HUES48 (cell line): ENCODE measurements at regions not wholly inside any gene's neighbourhood (a gene's known extent, or its start where the extent isn't known, plus 50 kb on each side); places are given as distances from the start of the nearest gene placed in this dataset.
"Not testable (repeated sequence)": the region's sequence is repeated elsewhere in the genome, so short reads cannot be mapped to it uniquely, and the experiment has no call there.

Experiments
- H3K27ac ChIP-seq: one replicate; pipeline ENCODE4 v1.7.0; 2013; ENCODE audit warnings: low read depth, low read length, inconsistent platforms
- H3K27me3 ChIP-seq: 2 replicates; pipeline ENCODE4 v1.6.1; 2013; ENCODE audit warnings: mild to moderate bottlenecking, low read length; ENCODE audit not compliant: control insufficient read depth, insufficient read depth
- H3K36me3 ChIP-seq: 2 replicates; pipeline ENCODE4 v1.6.1; 2013; ENCODE audit warnings: low read length; ENCODE audit not compliant: control insufficient read depth, insufficient read depth
- H3K4me1 ChIP-seq: 2 replicates; pipeline ENCODE4 v1.6.1; 2013; ENCODE audit warnings: mild to moderate bottlenecking, low read length; ENCODE audit not compliant: control insufficient read depth, insufficient read depth
- H3K4me3 ChIP-seq: 2 replicates; pipeline ENCODE4 v1.5.1; 2013; ENCODE audit warnings: mild to moderate bottlenecking, low read depth, low read length
- H3K9ac ChIP-seq: 2 replicates; pipeline ENCODE4 v1.6.1; 2013; ENCODE audit warnings: mild to moderate bottlenecking, low read depth, low read length, moderate library complexity
- H3K9me3 ChIP-seq: 2 replicates; pipeline ENCODE4 v1.6.1; 2013; ENCODE audit warnings: low read length; ENCODE audit not compliant: control insufficient read depth, insufficient read depth

DNA sequence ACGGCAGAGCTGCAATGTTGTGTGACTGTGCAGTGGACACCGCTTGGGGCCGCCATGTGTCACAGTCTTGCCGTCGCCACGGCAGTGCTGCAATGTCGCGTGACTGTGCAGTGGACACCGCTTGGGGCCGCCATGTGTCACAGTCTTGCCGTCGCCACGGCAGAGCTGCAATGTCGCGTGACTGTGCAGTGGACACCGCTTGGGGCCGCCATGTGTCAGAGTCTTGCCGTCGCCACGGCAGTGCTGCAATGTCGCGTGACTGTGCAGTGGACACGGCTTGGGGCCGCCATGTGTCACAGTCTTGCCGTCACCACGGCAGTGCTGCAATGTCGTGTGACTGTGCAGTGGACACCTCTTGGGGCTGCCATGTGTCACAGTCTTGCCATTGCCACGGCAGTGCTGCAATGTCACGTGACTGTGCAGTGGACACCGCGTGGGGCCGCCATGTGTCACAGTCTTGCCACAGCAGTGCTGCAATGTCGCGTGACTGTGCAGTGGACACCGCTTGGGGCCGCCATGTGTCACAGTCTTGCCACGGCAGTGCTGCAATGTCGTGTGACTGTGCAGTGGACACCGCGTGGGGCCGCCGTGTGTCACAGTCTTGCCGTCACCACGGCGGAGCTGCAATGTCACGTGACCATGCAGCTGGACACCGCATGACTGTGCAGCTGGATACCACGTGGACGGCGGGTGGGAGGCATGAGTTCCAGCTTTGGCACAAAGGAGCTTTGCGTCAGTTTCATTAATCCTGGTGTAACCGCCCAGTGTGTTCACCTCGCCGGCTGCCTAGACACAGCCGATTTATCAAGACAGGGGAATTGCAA, 182.1 kb upstream of the FOXD4L5 start:
- H3K4me1 ChIP-seq, H3K27me3 ChIP-seq, H3K27ac ChIP-seq, H3K36me3 ChIP-seq, H3K9ac ChIP-seq, H3K4me3 ChIP-seq: not testable (repeated sequence)
- H3K9me3 ChIP-seq: peaks cover 21% of the 10 kb centered on the region

DNA sequence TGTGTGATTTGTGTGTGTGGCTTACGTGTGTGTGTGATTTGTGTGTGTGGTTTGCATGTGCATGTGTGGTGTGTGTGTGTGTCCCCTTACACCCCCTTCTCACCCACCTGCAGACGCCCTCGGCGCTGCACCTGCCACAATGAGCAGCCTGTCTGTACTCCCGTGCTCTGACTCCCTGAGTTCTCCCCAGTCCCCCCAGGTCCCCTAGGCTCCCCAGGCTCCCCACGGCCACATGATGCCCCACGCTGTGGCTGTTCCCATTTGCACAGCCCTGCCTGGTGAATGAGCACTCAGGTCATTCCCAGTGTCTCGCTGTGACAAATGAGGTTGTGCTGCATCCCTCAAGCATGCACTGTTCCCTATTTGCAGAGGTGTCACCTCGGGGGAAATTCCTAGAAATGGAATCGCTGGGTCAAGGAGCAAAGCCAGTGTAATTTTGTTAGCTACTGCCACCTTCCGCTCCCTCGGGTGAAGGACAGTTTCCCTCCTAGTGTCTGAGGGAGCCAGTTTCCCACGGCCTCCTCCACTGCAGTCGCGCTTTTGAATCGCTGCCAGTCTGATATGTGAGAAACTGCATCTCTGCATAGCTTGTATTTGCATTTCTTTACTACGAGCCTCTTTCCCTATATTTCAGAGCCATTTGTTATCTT, 180.4 kb upstream of the FOXD4L5 start:
- not testable (repeated sequence) for H3K4me1 ChIP-seq, H3K27ac ChIP-seq, H3K27me3 ChIP-seq, H3K9ac ChIP-seq, H3K4me3 ChIP-seq, H3K36me3 ChIP-seq
- peaks cover 26% of the 10 kb centered on the region for H3K9me3 ChIP-seq

DNA sequence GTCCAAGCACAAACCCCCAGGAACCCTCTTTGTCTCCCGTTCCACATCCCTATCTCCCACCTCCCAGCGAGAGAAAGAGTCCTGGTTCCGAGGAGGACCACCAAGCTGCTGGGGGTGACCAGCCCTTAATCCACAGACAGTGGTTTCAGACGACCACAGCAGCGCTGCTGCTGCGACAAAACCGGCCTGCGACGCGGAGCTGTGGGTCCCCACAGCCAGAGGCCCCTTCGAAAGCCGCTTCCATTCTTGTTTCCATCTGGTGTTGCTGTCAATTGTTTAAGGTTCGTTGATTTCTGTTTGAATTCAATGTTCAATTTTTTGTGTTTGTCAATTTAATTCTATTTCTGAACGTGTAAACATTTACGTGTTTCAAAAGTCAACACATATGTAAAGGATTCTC, 177.5 kb upstream of the FOXD4L5 start:
- H3K4me1 ChIP-seq, H3K9ac ChIP-seq, H3K27ac ChIP-seq, H3K4me3 ChIP-seq, H3K36me3 ChIP-seq, H3K27me3 ChIP-seq: not testable (repeated sequence)
- H3K9me3 ChIP-seq: peaks cover 41% of the 10 kb centered on the region

DNA sequence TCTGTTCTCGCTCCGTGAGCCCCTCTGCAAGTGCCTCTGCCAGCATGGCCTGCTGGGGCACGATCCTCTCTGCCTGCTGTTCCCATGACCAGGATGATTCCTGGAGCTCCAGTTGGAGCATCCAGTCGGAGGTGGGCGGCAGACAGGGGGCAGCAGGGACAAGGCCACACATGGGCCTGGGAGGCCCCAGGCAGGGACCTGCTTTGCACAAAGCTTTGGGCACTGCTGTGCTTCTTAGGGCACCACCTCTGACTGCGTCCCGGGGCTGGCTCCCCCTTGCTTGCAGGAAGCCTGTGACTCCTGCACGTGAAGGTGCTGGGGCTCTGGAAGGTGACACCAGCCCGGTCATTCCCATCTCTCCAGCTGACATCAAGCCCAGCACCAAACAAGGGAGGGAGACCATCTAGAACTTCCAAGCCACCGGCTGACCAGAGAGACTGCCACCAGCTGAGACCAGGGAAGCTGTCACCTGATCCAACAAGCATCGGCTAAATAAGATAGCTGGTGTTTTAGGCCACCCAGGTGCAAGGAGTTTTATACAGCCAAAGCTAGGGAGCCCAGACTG, 174.8 kb upstream of the FOXD4L5 start:
- H3K27me3 ChIP-seq: no peaks in the 10 kb centered on the region
- no peak overlapping the region for H3K4me3 ChIP-seq
- H3K27ac ChIP-seq: no peak overlapping the region
- H3K9ac ChIP-seq: no peak overlapping the region
- H3K4me1 ChIP-seq: no peaks in the 10 kb centered on the region
- no peaks in the 10 kb centered on the region for H3K36me3 ChIP-seq
- peaks cover 42% of the 10 kb centered on the region for H3K9me3 ChIP-seq

DNA sequence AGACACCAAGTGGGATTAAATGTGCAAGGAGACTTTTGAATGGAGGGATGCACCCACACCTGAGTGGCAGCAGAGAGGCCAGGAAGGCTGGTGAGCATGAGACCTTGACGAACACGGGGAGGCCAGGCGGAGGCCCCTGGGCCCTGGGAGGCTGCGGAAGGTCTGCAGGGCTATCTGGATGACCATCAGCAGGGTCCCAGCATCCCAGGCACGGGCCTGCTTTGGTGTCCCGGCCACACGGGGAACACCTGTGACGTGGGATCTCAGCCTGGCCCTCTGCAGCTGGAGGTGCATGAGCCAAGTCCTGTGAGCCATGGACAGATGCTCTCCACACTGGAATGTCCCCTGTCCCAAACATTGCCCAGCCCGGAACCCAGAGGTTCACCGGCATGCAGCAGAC, 174.0 kb upstream of the FOXD4L5 start:
- H3K9ac ChIP-seq: no peak overlapping the region
- H3K27me3 ChIP-seq: no peaks in the 10 kb centered on the region
- peaks cover 41% of the 10 kb centered on the region for H3K9me3 ChIP-seq

DNA sequence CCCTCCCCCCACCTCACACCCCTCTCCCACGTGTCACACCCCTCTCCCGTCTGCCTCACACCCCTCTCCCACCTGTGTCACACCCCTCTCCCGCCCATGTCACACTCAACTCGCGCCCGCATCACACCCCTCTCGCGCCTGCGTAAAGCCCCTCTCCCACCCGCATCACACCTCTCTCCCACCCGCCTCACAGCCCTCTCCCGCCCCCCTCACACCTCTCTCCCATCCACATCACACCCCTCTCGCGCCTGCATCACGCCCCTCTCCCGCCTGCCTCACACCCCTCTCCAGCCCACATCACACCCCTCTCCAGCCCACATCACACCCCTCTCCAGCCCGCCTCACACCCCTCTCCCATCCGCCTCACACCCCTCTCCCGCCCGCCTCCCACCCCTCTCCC, 173.5 kb upstream of the FOXD4L5 start:
- H3K9ac ChIP-seq: no peak overlapping the region
- no peaks in the 10 kb centered on the region for H3K27me3 ChIP-seq
- H3K4me3 ChIP-seq: no peak overlapping the region
- no peaks in the 10 kb centered on the region for H3K36me3 ChIP-seq
- peaks cover 39% of the 10 kb centered on the region for H3K9me3 ChIP-seq
- no peaks in the 10 kb centered on the region for H3K4me1 ChIP-seq
- no peak overlapping the region for H3K27ac ChIP-seq

More for the DNA sequence above, 174.0 kb upstream of the FOXD4L5 start:
- Histone ChIP-seq H3K36me3 (no peaks in the 10 kb centered on the region), H3K4me3 (no peak overlapping the region), H3K4me1 (no peaks in the 10 kb centered on the region), H3K27ac (no peak overlapping the region)

DNA sequence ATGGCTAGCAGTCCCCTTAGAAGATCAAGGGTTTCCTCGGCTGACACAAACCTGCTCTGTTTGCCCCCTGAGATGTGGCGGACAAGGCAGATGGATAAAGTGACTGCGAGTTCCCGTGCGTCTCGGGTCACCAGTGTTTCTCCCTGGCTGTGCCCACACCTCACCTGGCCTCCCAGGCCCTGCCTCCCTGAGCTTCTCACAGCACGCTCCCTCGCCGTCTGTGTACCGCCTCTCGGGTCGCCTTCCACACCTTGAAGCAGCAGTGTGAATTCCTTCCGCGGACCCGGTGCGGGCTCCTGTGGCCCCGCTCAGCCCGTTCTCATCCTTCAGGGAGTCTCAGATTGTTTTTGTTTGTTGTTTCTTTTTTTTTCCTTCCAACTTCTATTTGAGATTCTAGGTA, 172.0 kb upstream of the FOXD4L5 start:
- not testable (repeated sequence) for H3K4me3 ChIP-seq, H3K36me3 ChIP-seq, H3K4me1 ChIP-seq, H3K27ac ChIP-seq, H3K27me3 ChIP-seq, H3K9ac ChIP-seq
- peaks cover 41% of the 10 kb centered on the region for H3K9me3 ChIP-seq

DNA sequence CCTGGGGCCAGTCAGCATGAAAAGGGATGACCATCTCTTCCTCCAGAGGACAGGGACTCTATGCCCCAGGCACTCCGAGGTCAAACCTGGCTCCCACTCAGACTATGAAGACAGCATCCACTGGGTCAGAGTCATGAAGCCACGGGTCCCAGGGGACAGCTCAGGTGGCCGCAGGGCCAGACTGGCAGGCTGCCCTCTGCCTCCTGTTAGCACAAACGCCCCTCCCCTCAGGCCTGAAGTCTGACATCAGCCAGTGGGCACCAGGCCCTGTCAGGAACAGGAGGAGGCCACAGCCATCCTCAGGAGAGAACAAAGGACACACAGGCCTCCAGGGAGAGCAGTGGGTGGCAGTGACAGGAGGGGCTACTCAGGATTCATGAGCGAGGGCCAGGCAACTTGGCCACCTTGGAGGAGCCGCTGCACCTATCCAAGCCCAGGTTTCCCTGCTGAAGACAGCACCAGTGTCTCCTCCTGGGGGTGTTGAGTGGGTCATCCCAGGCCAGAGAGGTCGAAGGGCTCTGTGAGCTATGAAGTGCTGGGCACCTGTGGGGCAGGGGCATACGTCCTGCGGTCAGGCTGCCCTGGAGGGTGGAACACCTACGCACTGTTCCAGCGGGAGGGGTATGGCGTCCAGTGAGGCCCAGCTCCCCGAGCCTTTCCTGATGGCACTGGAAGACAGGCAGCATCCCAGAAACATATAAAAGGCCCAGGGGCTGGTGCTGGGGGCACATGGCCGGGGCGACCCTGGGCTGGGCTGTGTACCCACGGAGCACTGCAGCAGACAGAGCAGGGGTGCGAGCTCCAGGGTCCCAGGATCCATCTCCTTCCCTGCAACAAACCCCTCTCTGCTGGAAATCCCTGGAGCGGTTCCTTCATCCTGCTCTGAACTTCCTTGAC, 171.0 kb upstream of the FOXD4L5 start:
- H3K9me3 ChIP-seq: peaks cover 43% of the 10 kb centered on the region
- not testable (repeated sequence) for H3K4me3 ChIP-seq, H3K4me1 ChIP-seq, H3K27me3 ChIP-seq, H3K36me3 ChIP-seq, H3K27ac ChIP-seq, H3K9ac ChIP-seq

DNA sequence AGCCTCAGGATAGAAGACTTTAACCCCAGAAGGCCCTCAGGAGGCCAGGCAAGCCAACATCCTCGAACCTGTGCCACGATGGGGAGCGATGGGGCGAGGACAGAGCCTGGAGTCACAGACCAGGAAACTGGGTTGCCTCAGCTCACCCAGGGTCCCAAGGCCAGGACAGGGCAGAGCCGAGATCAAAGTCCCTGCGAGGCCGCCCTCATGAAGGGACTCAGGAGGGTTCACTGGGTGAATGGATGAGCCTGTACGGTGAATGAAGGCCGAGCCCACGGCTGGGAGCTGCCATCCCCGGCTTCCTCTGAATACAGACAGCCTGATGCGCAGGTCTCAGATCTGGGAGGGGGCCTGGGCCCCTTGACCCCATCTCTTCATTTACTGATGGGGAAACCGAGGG, 170.1 kb upstream of the FOXD4L5 start:
- not testable (repeated sequence) for H3K36me3 ChIP-seq, H3K9ac ChIP-seq, H3K4me1 ChIP-seq, H3K27me3 ChIP-seq, H3K27ac ChIP-seq, H3K4me3 ChIP-seq
- H3K9me3 ChIP-seq: peaks cover 39% of the 10 kb centered on the region

DNA sequence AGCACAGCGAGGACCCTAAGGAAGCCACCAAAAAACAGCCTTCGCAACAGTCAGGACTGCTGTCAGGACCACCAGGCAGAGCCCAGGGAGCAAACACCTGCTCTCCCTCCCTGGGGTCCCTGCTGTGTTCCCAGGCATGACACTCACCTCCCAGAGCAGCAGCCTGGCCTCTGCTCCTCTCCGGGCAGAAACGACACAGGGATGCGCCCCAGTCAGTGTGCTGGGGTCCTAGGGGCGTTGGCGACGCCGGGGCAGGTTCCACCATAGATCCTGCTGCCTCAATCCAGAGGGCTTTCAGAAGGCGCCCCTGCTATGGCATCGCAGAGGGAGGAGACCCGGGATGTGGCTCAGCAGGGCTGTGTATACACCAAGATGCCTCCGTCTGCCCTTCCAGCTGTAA, 169.7 kb upstream of the FOXD4L5 start:
- H3K4me1 ChIP-seq, H3K27me3 ChIP-seq, H3K36me3 ChIP-seq, H3K9ac ChIP-seq, H3K27ac ChIP-seq, H3K4me3 ChIP-seq: not testable (repeated sequence)
- peaks cover 34% of the 10 kb centered on the region for H3K9me3 ChIP-seq

DNA sequence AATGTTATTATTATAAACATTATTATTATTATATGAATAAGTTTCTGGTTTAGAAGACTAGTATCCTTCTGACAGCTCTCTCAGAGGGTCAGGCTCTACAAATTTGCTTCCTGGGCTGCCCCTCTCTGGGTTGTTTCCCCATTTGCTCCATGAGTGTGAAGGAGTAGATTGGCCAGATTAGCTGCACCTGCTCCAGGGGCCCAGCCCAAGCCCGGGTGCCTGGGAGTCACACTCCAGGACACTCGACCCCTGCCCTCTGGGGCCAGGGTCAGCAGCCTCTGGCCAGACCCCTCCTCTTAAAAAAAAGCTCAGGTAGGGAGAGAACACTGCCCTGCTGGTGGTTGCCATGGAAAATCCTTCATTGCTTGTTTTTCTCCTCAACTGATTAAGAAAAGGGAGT, 169.0 kb upstream of the FOXD4L5 start:
- H3K9me3 ChIP-seq: peaks cover 32% of the 10 kb centered on the region
- not testable (repeated sequence) for H3K4me1 ChIP-seq, H3K27me3 ChIP-seq

More for the DNA sequence above, 169.0 kb upstream of the FOXD4L5 start:
- not testable (repeated sequence) for H3K9ac ChIP-seq, H3K36me3 ChIP-seq, H3K27ac ChIP-seq, H3K4me3 ChIP-seq
